HG03558 (cell line): ENCODE measurements at regions not wholly inside any gene's neighbourhood (a gene's known extent, or its start where the extent isn't known, plus 50 kb on each side); places are given as distances from the start of the nearest gene placed in this dataset.
"Not testable (repeated sequence)": the region's sequence is repeated elsewhere in the genome, so short reads cannot be mapped to it uniquely, and the experiment has no call there.

Experiments
- ATAC-seq: cut with Tn5 transposase; IDR thresholded peaks from one replicate; pipeline ENCODE4 v1.9.1; 2021; ENCODE audit warnings: moderate number of reproducible peaks; ENCODE audit not compliant: unreplicated experiment; ENCODE audit errors: extremely low read depth

- ATAC-seq: no peak
These were observed 68.7 kb downstream of the VSIG4 start for GRCh38 chrX:65971151-65971550.

- ATAC-seq: not testable (repeated sequence)
These were observed 72.7 kb downstream of the VSIG4 start for GRCh38 chrX:65967159-65967558.

GRCh38 chrX:65961714-65962113 lies 78.2 kb downstream of the VSIG4 start:
- no peak for ATAC-seq

GRCh38 chrX:65948103-65948502 lies 91.8 kb downstream of the VSIG4 start:
- ATAC-seq: no peak

GRCh38 chrX:65941775-65942174 lies 98.1 kb downstream of the VSIG4 start:
- ATAC-seq: no peak

GRCh38 chrX:65933085-65933589 lies 106.7 kb downstream of the VSIG4 start:
- no peak for ATAC-seq

- no peak for ATAC-seq
These were observed 107.5 kb downstream of the VSIG4 start for GRCh38 chrX:65932173-65933084.

GRCh38 chrX:65928522-65928921 lies 111.4 kb downstream of the VSIG4 start:
- ATAC-seq: no peak

- not testable (repeated sequence) for ATAC-seq
These were observed 112.5 kb downstream of the VSIG4 start for GRCh38 chrX:65927386-65927785.

GRCh38 chrX:65926095-65927019 lies 113.5 kb downstream of the VSIG4 start:
- ATAC-seq: peak; percentile 49

- no peak for ATAC-seq
These were observed 114.3 kb downstream of the VSIG4 start for GRCh38 chrX:65925592-65925991.

GRCh38 chrX:65925005-65925404 lies 114.9 kb downstream of the VSIG4 start:
- no peak for ATAC-seq

GRCh38 chrX:65921363-65921762 lies 118.5 kb downstream of the VSIG4 start:
- no peak for ATAC-seq

GRCh38 chrX:65920620-65921019 lies 119.3 kb downstream of the VSIG4 start:
- no peak for ATAC-seq

- no peak for ATAC-seq
These were observed 129.0 kb downstream of the VSIG4 start for GRCh38 chrX:65910899-65911298.

GRCh38 chrX:65903750-65904149 lies 136.1 kb downstream of the VSIG4 start:
- ATAC-seq: no peak

- no peak for ATAC-seq
These were observed 137.9 kb downstream of the VSIG4 start for GRCh38 chrX:65902011-65902410.

GRCh38 chrX:65900850-65901844 lies 138.7 kb downstream of the VSIG4 start:
- no peak for ATAC-seq

- ATAC-seq: no peak
These were observed 145.7 kb downstream of the VSIG4 start for GRCh38 chrX:65894133-65894532.

GRCh38 chrX:65891817-65892216 lies 148.1 kb downstream of the VSIG4 start:
- ATAC-seq: not testable (repeated sequence)
